Stomach (tissue), 4 donors: ENCODE measurements at regions not wholly inside any gene's neighbourhood (a gene's known extent, or its start where the extent isn't known, plus 50 kb on each side); places are given as distances from the start of the nearest gene placed in this dataset.

Source experiments
- POLR2A ChIP-seq, 4 donors: fragments of 450-650 bp; IDR thresholded peaks; one replicate each; pipeline ENCODE4 v1.6.1; 2016; ENCODE audit warnings: antibody characterized with exemption in 4 of 4, control low read depth in 2 of 4, mild to moderate bottlenecking in 1 of 4, moderate library complexity in 1 of 4
- POLR2AphosphoS5 ChIP-seq, 3 donors: sonication (generic); formaldehyde crosslinking; IDR thresholded peaks; one replicate each; pipeline ENCODE4 v1.6.1; 2016; ENCODE audit warnings: antibody characterized with exemption in 3 of 3
- TF ChIP-seq, protein P1 (sequence below), 7 experiments: fragments of 450-650 bp in 4 of 7; fragments of 200-600 bp in 3 of 7; sonication (generic) in 3 of 7; IDR thresholded peaks; one replicate each; pipeline ENCODE4 v1.5.1; 2016 to 2019; ENCODE audit warnings: antibody characterized with exemption in 7 of 7, control low read depth in 2 of 7, mild to moderate bottlenecking in 1 of 7

DNA sequence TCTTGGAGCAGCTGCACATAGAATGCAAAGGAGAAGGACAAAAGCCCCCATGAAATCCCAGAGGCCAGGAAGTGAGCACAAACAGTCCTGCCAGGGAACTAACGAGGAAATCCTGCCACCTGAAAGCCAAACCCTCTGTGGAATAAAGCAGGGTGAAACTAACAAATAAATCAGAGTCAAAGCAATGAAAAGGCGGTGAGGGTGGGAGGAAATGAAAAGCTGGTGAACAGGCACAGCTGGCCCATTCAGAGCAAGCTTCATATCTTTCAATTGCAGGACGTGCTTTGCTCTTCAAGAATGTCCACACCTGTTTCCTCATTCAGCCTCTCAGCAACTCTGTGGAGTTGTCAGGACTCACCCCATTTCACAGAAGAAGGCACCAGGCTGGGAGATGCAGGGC lies 108.1 kb downstream of the ABCC12 start:
- TF ChIP-seq, protein P1, sequence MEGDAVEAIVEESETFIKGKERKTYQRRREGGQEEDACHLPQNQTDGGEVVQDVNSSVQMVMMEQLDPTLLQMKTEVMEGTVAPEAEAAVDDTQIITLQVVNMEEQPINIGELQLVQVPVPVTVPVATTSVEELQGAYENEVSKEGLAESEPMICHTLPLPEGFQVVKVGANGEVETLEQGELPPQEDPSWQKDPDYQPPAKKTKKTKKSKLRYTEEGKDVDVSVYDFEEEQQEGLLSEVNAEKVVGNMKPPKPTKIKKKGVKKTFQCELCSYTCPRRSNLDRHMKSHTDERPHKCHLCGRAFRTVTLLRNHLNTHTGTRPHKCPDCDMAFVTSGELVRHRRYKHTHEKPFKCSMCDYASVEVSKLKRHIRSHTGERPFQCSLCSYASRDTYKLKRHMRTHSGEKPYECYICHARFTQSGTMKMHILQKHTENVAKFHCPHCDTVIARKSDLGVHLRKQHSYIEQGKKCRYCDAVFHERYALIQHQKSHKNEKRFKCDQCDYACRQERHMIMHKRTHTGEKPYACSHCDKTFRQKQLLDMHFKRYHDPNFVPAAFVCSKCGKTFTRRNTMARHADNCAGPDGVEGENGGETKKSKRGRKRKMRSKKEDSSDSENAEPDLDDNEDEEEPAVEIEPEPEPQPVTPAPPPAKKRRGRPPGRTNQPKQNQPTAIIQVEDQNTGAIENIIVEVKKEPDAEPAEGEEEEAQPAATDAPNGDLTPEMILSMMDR (IDR thresholded peaks at IDR 0.05) = no peak
- no peak for TF ChIP-seq POLR2AphosphoS5 (IDR thresholded peaks at IDR 0.05)
- TF ChIP-seq POLR2A (IDR thresholded peaks at IDR 0.05) = no peak
